ENCODE measurements at regions not wholly inside any gene's neighbourhood (a gene's known extent, or its start where the extent isn't known, plus 50 kb on each side); places are given as distances from the start of the nearest gene placed in this dataset.

DNA sequence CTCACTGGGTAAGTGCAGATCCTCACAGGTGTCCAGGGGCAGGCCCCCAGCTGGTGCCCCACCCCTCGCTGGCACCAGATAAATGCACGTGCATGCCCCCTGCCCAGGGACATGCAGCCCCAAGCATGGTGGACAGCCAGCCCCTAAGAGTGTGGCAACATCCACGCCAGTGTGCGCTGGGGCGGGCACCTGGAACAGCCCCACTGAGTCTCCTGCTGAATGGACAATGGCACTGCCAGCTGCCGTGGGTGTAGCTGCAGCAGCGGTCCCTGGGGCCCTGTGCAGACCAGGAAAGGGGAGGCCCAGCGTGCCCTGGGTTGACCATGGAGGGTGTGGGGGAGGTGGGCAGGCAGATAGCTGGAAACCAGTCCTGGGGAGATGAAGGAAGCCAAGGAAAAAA is 538.7 kb upstream of the SGCG start:
- TF ChIP-seq, protein P1, sequence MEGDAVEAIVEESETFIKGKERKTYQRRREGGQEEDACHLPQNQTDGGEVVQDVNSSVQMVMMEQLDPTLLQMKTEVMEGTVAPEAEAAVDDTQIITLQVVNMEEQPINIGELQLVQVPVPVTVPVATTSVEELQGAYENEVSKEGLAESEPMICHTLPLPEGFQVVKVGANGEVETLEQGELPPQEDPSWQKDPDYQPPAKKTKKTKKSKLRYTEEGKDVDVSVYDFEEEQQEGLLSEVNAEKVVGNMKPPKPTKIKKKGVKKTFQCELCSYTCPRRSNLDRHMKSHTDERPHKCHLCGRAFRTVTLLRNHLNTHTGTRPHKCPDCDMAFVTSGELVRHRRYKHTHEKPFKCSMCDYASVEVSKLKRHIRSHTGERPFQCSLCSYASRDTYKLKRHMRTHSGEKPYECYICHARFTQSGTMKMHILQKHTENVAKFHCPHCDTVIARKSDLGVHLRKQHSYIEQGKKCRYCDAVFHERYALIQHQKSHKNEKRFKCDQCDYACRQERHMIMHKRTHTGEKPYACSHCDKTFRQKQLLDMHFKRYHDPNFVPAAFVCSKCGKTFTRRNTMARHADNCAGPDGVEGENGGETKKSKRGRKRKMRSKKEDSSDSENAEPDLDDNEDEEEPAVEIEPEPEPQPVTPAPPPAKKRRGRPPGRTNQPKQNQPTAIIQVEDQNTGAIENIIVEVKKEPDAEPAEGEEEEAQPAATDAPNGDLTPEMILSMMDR (IDR thresholded peaks at IDR 0.05) = no peak
- no peak for TF ChIP-seq EZH2 (IDR thresholded peaks at IDR 0.05; ENCODE audit: borderline replicate concordance, insufficient read depth, low read depth, low read length, poor library complexity, severe bottlenecking)

Measured in B cell (primary cell).